Stimulated activated CD8-positive, alpha-beta memory T cell treated with anti-CD3 and anti-CD28 coated beads, Interleukin-15, amount 100 ng/mL, for 4 hours (primary cell): ENCODE measurements at regions not wholly inside any gene's neighbourhood (a gene's known extent, or its start where the extent isn't known, plus 50 kb on each side); places are given as distances from the start of the nearest gene placed in this dataset.
A peak's percentile ranks its signal among the peaks of the same experiment; 100 is the strongest.
"Not testable (repeated sequence)": the region's sequence is repeated elsewhere in the genome, so short reads cannot be mapped to it uniquely, and the experiment has no call there.

Source experiments
- DNase-seq, 2 donors: peaks; one replicate each; pipeline ENCODE4 v3.0.0-alpha.2; 2020; ENCODE audit warnings: low read depth in 2 of 2

DNA sequence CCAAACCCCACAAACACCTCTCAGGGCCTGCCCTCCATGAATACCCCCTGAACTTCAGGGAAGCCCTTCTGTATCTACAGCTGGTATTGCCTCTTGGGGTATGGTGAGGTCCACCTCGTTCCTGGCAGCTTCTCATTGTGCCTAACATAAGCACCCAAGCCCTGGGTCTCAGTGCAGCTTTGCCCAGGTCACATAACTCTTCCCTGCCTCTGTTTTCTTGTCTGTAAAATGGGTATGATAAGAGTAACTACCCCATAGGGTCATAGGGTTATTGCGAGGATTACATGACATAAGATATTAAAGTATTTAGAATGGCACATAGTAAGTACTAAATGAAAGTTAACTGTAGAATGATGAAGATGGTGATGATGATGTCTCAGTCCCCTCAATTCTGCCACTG is 190.0 kb upstream of the PWP1 start:
- DNase-seq = no peak

DNA sequence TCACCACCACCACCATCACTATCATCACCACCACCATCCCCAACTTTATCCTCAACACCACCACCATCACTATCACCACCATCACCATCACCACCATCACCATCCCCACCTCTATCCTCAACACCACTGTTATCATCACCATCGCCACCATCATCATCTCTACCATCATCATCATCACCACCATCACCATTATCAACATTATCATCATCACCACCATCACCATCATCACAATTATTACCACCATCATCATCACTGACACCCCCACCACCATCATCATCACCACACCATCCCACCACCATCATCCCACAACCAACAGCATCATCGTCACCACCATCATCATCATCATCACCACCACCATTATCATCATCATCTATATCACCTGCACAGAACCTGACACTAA is 188.4 kb upstream of the PWP1 start:
- DNase-seq = no peak

DNA sequence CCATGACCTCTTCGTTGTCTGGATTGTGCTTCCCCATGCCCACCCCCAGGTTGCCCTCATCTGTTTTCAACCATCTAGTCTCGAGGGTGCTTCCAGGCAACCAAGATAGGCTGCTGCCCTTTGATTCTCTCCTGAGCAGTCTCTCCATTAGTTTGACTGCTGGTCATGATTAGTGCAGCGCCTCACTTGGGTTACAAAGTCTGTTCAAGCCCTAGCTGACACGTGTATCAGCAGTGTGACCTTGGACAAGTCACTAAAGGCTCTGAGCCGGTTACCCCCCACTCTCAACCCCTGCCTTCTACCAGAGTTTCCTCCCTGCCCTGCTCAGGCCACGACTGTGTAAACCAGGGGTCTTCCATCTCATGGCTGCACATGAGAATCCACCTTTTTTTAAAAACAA is 185.3 kb upstream of the PWP1 start:
- DNase-seq = no peak

DNA sequence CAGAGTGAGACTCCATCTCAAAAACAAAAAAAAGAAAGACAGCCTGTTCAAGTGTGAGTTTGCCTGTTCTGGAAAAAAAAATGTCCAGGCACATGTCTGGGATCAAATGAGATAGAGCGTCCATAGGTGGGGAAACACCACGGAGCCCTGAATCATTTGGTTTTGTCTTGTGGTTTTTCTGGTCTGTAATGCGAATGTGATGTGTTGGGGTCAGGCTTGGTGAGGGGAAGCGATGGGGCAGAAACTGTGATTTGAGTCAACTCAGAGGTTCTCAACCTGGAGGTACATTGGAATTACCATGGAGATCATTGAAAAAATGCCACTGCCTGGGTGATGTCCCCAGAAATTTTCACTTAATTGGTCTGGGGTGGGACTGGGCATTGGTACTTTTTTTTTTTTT is 183.9 kb upstream of the PWP1 start:
- no peak for DNase-seq

DNA sequence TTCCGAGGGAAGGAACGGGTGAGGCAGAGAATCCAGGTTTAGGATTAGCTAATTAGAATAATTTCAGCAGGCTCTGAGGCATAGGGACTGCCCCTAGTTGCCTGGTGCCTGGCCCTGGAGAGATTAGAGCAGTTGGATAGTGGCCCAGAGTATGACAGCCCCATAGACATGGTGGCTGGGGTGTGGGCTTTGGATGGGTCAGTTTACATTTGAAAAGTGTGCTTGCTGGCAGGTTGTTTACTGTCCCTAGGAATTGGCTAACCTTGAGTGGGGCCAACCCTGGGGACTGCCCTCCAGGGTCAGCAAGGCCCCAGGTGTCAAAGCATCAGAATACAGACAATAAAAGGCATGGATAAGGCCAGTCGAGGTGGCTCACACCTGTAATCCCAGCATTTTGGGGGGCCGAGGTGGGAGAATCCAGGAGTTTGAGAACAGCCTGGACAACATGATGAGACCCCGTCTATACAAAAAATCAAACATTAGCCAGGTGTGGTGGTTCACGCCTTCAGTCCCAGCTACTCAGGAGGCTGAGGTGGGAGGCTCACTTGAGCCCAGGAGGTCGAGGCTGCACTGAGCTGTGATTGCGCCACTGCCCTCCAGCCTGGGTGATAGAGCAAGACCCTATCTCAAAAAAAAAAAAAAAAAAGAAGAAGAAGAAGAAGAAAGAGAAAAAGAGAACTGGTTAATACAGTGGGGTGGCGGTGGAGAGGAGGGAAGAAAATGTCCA is 182.3 kb upstream of the PWP1 start:
- DNase-seq = no peak

DNA sequence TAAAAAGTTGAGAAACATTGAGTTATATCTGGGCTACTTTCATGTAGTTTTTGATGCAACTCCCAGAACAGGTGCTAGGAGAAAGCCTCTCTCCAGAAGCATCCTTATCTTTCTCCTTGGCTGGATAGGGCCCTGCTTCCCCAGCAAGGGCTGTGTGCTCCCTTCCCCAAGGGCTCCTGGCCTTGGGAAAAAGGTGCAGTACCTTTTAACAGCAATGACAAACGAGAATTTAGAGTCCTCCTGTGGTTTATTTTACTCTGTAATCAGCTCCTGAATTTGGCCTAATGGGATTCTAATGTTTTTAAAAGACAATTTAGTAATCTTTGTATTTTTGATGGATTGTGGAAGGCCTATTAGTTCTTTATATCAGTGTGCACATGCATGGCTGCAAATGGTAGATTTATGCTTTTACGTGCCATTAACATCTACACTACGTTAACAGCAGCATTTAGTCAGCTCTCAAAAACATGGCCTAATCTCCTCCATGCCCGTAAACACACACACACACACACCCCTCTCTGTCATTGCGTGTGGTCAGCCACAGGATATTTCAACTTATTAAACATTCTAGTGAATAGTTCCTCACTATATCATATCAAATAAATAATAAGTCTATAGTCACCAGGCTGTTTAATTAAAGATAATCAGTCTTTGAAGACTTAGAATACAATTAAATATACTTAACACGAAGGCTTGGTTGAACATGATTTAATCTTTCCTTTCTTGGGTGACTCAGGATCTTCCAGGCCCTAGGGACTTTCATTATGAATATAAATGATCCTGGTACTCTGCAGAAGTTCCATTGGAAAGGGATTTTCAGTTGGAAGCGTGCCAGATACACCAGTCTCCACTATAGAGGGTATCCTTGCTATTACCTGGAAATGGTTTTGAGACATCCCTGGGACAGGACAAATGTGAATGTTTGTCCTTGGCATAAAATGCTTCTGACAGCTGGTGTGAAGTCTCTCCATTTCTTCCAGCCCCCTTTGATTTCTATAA is 181.4 kb upstream of the PWP1 start:
- no peak for DNase-seq

DNA sequence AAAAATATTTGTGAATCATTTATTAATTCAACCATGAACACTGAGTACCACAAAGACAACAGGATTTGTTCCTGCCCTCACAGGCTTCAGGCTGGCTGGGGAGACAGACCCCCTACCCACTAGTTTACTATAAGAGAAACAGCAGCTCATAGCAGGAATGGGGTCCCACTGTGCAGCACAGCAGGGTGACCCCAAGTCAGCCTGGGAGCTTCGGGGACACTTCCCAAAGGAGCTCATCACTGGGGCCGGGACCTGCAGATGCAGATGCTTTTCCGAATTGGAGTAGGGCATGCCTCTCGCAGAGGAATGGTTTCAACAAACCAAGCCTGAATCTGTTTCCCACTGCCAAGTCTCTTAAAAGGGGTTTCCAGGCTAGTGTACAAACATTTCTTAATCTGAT is 176.2 kb upstream of the PWP1 start:
- DNase-seq = no peak

DNA sequence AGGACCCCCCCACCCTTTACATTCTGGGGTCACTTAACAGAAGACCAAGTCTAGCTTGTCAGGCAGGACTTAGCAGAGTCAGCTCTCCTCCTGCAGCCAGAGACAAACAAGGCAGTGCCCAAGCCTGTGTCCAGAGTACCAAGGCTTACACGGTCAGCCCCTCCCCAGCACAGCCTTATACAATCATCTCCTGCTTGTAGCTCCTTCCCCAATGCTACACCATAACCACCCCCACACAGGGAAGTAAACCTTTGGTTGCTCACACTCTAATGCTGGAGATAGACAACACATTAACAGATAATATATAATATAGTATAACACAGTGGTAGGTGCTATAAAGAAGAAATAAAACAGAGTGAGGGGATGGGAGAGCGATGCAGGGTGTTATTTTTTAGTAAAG is 175.4 kb upstream of the PWP1 start:
- DNase-seq = no peak

DNA sequence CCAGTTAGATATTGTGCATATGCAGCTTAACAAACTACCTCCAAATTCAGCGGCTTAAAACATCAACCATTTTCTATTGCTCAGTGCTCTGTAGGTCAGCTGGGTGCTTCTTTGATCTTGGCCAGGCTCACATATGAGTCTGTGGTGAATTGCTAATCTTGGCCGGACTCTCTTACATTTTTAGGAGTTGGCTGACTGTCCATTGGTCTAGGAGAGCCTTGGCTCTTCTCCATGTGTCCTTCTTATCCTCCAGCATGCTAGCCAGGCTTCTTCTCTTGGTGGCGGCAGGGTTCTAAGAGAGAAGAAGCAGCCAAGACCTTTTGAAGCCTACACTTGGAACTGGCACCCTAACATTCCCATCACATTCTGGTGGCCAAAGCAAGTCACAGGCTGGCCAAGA is 174.3 kb upstream of the PWP1 start:
- no peak for DNase-seq

DNA sequence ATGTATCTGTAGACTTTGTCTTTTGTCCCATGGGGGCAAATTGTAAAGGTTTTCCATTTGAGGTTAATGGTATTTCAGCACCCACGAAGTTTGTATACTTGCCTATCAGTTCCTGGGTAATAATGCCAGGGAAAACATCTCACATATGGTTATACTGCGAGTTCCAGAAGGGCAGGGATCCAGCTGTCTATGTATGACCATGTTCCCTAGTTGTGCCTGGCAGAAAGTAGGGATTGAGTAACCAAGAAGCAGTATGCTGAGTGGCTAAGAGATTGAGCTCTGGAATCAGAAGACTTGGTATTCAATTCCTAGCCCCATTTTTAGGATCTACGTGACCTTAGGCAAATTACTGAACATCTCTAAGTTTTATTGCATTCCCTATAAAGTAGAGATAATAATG is 173.2 kb upstream of the PWP1 start:
- no peak for DNase-seq

DNA sequence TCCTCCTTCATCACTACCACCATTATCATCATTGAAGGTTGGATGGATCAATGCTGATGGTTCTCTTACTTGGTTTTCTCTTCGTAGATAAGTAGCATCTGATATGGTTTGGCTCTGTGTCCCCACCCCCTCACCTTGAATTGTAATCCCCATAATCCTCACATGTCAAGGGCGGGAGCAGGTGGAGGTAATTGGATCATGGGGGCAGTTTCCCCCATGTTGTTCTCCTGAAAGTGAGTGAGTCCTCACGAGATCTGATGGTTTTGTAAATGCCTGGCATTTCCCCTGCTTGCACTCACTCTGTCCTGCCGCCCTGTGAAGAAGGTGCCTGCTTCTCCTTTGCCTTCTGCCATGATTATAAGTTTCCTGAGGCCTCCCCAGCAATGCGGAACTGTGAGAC is 172.4 kb upstream of the PWP1 start:
- DNase-seq = no peak

DNA sequence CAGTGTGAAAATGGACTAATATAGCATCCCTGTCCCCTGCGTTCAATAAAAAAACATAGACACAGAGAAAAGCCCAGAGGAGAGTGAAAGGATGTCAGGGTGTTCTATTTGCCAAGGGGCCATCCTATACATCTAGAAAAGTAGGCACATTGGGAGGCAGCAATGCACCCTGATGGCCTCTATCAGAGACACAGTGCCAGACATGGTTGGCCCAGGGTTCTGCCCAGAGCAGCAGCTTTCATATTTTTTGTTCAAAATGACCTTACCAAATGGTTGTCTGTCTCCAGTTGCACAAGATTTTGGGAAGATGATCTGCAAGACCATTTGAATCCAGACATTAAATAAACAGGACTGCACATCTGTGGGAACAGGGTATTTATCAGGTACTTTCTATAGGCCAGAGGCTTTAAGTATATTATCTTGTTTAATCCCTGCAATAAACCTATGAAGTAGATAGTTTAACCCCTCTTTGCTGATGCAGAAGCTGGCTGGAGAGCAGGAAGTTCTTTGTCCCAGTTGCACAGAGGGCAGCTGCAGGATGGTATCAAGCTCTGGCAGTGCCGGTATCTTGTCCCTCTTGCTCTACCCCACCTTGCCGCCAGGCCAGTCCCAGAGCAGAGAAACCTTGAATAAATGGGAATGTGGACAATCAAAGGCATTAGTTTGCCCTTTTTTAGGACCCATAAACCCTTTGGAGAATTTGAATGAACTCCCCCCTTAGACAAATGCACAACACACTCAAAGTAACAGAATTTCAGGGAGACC is 171.8 kb upstream of the PWP1 start:
- DNase-seq = no peak

DNA sequence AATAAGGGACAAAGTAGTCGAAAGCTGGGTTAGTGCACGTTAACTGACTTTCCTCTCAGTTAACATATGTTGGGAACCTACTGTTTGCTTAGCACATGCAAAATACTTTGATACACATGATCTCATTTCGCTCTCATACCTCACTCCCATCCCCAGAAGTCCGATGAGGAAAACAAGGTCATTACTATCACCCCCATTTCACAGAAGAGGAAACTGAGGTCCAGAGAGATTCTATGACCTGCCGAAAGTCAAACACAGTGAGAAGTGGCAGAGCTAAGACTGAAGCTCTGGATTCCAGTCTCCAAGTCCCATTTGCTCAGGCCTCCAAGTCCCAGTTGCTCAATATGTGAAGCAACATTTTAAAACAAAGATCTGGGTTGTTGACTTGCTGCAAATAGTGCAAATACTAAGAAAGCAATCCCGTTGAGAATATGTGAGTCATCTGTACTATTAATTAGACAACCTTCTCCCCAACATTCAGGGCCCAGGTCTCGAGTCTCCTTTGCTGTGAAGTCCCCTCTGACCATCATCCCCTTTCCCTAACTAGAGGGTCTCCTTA is 170.6 kb upstream of the PWP1 start:
- no peak for DNase-seq

DNA sequence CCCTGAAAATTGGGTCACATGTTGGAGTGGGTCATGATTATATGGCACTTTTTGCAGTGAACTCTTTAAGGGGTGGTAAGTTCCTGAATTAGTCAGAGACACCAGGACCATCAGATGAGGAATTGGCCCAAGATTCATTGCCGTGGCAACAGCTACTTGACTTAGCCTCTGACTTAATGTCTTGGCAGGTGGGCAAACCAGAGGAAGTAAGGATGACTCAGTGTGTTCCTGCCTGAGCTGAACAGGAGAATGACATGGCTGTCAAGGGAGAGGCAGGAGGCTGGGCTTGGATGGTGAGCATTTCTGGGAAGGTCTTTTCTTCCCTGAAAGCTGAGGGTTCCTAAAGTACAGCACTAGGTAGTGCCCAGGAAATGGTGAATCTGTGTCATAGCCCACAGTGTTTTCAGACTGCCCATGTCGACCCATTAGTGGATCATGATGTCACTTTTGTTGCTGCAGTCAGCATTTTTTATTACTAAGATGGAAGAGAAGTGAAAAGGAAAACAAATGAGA is 170.1 kb upstream of the PWP1 start:
- DNase-seq = peak in 1 of 2 donors; percentile 1

DNA sequence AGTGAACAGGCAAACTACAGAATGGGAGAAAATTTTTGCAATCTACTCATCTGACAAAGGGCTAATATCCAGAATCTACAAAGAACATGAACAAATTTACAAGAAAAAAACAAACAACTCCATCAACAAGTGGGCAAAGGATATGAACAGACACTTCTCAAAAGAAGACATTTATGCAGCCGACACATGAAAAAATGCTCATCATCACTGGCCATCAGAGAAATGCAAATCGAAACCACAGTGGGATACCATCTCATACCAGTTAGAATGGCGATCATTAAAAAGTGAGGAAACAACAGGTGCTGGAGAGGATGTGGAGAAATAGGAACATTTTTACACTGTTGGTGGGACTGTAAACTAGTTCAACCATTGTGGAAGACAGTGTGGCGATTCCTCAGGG is 167.8 kb upstream of the PWP1 start:
- not testable (repeated sequence) for DNase-seq

DNA sequence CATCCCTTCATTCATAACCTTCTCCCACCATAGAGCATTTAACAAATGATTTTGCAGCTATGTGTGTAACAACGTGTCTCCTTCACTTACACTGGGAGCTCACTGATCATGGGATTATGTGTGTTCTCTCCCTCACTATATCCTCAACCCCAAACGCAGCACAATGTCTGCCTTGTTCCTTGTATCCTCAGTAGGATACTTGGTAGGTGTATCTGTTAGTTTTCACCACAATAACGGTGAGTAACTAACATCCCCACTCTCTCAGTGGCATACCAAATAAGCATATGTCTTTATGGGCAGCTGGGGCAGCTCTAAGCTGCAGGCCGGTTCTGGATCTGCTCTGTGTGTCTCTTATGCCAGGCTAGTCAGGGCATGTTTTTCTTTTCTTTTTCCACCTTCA is 166.7 kb upstream of the PWP1 start:
- no peak for DNase-seq

DNA sequence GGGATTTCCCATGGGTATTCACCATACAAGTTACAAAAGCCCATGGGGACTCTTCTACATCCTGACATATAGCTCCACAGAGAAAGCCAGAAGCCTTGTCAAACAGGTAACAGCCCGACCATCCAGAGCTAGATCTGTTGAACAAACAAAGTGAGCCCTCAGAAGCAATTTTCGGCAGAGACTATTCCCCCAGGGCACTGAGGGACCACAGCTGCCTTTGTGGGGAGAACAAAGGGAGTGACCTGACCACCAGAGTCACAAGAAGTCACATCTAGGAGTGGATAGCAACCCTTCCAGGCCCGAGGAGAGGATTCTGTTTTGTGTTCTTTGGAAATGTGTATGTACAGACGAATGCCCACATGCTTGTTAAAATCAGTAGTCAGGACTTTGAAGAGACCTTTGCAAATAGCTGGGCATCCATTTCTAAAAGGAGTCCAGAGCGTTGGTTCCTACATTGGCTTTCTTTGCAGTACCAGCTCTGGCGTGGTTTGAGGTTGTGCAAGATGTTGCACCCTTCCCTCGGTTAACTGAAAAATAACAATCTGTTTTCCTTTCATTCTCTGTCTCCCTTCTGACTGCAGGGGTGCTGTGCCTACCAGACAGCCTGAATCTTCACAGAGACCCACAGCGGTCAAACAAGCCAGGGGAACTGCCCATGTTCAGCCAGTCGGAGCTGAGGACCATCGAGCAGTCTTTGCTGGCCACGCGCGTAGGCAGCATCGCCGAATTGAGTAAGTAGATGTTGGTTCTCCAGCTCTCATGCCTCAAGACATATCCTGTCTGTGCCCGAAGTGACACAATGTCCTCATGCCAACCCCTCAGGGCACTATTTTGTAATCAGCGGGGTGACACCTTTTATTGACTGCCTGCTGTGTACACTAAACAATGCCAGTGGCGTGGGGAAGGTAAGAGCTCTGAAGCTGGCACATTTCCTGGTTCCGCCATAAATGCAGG is 165.4 kb upstream of the PWP1 start:
- DNase-seq = no peak

DNA sequence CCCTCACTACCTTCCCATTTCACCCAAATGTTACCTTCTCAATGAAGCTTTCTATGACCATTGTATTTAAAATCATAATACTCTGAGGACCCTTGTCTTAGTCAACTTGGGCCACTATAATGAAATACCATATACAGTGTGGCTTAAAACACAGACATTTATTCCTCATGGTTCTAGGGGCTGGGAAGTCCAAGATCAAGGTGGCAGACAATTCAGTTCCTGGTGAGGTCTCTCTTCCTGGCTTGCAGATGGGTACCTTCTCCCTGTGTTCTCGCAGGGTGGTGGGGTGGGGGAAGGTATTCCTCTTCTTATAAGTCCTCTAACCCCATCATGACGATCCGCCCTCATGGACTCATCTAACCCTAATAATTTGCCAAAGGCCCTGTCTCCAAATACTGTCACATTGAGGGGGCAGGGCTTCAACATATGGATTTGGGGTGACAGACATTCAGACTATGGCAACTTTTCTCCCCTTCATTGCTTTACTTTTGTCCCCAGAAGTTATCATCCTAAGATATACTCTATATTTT is 163.7 kb upstream of the PWP1 start:
- no peak for DNase-seq

DNA sequence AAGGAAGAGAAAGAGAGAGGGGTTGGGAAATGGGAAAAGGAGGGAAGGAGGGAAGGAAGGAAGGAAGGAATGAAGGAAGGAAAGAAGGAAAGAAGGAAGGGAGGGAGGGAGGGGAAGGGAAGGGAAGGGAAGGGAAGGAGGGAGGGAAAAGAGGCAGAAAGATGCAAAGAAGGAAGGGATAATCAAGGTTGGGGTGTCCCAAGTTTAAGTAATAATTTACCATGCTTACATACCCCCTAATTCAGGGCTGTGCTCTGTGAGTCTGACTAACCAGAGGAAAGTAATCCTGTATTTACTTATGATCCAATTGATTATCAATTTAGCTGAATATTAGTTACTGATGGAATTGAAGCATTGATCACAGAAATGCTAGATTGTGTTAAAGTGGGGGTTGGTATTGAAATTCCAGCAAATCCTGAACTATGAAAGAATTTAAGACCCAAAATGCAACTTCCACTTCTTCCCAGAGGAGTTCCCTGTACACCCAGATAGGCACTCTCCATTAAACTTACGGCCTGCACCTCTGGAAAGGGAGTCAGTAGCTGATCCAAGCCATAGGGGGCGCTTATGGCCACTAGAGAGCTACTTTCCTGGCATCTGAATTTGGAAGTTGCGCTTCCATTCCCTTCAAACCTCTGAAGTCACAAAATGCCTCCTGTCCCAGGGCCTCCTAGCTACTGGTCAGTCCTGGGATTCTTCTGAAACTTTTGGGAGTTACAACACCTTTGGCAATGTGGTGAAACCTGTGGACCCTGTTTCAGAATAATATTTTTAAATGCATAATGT is 162.7 kb upstream of the PWP1 start:
- DNase-seq = no peak
